ENCODE measurements at regions not wholly inside any gene's neighbourhood (a gene's known extent, or its start where the extent isn't known, plus 50 kb on each side); places are given as distances from the start of the nearest gene placed in this dataset.

DNA sequence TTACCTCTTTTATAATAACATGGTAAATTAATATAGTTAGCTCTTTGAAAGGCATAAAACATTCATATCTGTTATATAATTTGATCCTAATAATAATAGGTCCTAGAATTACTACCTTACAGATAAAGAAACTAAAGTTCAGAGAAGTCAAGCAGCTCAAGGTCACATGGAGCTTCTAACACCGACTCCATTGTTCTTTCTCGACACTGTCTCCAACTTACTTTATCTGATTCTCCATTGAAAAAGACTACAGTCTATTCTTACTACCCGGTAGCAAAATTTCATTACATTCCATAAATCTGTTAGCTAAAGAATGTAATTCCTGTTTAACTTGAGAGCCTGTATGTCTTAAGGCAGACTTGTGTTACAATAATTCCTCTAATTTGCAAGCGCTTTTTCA lies 96.3 kb upstream of the TMEM161B start:
- no peak for DNase-seq (ENCODE audit: low read depth)

GRCh38 chr5:88355490-88356050 lies 86.9 kb upstream of the TMEM161B start:
- no peak for DNase-seq (ENCODE audit: low read depth)

DNA sequence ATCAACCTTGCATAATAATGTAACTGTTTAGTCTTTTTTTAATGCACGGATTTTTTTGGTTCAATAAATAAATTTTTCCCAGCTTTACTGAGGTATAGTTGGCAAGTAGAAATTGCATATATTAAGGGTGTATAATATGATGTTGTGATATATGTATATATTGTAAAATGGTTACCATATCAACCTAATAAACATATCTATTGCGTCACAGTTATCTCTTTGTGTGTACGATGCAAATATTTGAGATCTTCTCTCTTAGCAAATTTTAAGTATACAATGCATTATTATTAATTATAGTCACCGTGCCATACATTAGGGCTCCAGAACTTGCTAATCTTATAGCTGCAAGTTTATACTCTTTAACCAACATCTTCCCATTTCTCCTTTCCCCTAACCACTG lies 57.2 kb upstream of the TMEM161B start:
- no peak for DNase-seq (ENCODE audit: low read depth)

- no peak for DNase-seq (ENCODE audit: low read depth)
Observed at GRCh38 chr5:88322785-88323184, 54.1 kb upstream of the TMEM161B start.

Measured in GM04503 (cell line).